ENCODE measurements at regions not wholly inside any gene's neighbourhood (a gene's known extent, or its start where the extent isn't known, plus 50 kb on each side); places are given as distances from the start of the nearest gene placed in this dataset.
A peak's percentile ranks its signal among the peaks of the same experiment; 100 is the strongest.

- no peaks in the 10 kb centered on the region for H3K4me1 ChIP-seq
Observed at GRCh38 chrX:81857192-81857591, 655.3 kb downstream of the SH3BGRL start.

GRCh38 chrX:81866873-81867272 is 665.0 kb downstream of the SH3BGRL start:
- H3K27ac ChIP-seq: no peak overlapping the region
- WGBS, 4 donors: 35 to 77% (median 70%) methylated on average over 2 to 3 of the region's 3 CpGs
- no peak for TF ChIP-seq POLR2A (IDR thresholded peaks at IDR 0.05)
- no peak for TF ChIP-seq CTCF (IDR thresholded peaks at IDR 0.05)
- ATAC-seq (no peak), DNase-seq (no peak)
- H3K4me1 ChIP-seq: no peaks in the 10 kb centered on the region
- no peaks in the 10 kb centered on the region for H3K27me3 ChIP-seq
- intact Hi-C loops (cut with DNase I): no loop called here
- H3K36me3 ChIP-seq: no peaks in the 10 kb centered on the region
- H3K9me3 ChIP-seq: peaks cover 0 to 13% (median 0%) of the 10 kb centered on the region in 12 donors
- no peak overlapping the region for H3K4me3 ChIP-seq

More at GRCh38 chrX:81857192-81857591, 655.3 kb downstream of the SH3BGRL start:
- H3K27me3 ChIP-seq: no peaks in the 10 kb centered on the region
- intact Hi-C loops (cut with DNase I): no loop called here
- no peaks in the 10 kb centered on the region for H3K36me3 ChIP-seq
- no peak overlapping the region for H3K27ac ChIP-seq
- ATAC-seq: no peak
- no peak overlapping the region for H3K4me3 ChIP-seq
- no peak for TF ChIP-seq CTCF (IDR thresholded peaks at IDR 0.05)
- TF ChIP-seq POLR2A (IDR thresholded peaks at IDR 0.05): no peak
- peaks cover 0 to 9% (median 0%) of the 10 kb centered on the region in 12 donors for H3K9me3 ChIP-seq
- DNase-seq: no peak

- ATAC-seq: peak in 1 of 4 donors; percentile 33
Observed at GRCh38 chrX:81868979-81869378, 667.1 kb downstream of the SH3BGRL start.

GRCh38 chrX:81874807-81875206 is 672.9 kb downstream of the SH3BGRL start:
- no peaks in the 10 kb centered on the region for H3K4me1 ChIP-seq
- H3K27me3 ChIP-seq: no peaks in the 10 kb centered on the region
- WGBS, 4 donors: 68 to 85% (median 80%) methylated on average over 3 of the region's 3 CpGs
- no peak overlapping the region for H3K27ac ChIP-seq
- no peak overlapping the region for H3K4me3 ChIP-seq
- H3K9me3 ChIP-seq: peaks cover 0 to 23% (median 0%) of the 10 kb centered on the region in 12 donors
- ATAC-seq (no peak), DNase-seq (no peak)
- TF ChIP-seq POLR2A (IDR thresholded peaks at IDR 0.05) (no peak), CTCF (IDR thresholded peaks at IDR 0.05) (no peak)
- H3K36me3 ChIP-seq: no peaks in the 10 kb centered on the region
- intact Hi-C loops (cut with DNase I): no loop called here

More at GRCh38 chrX:81868979-81869378, 667.1 kb downstream of the SH3BGRL start:
- Histone ChIP-seq H3K4me1 (no peaks in the 10 kb centered on the region), H3K27ac (no peak overlapping the region), H3K9me3 (peaks cover 0 to 18% (median 0%) of the 10 kb centered on the region in 12 donors), H3K4me3 (no peak overlapping the region), H3K27me3 (no peaks in the 10 kb centered on the region), H3K36me3 (no peaks in the 10 kb centered on the region)
- 78 to 82% (median 81%) methylated on average over 3 to 5 of the region's 5 CpGs for WGBS, 4 donors
- DNase-seq: peak in 1 of 5 donors; percentile 13
- intact Hi-C loops (cut with DNase I): no loop called here
- TF ChIP-seq POLR2A (IDR thresholded peaks at IDR 0.05): no peak
- TF ChIP-seq CTCF (IDR thresholded peaks at IDR 0.05): no peak
